G401 (cell line): ENCODE measurements at regions not wholly inside any gene's neighbourhood (a gene's known extent, or its start where the extent isn't known, plus 50 kb on each side); places are given as distances from the start of the nearest gene placed in this dataset.
"Not testable (repeated sequence)": the region's sequence is repeated elsewhere in the genome, so short reads cannot be mapped to it uniquely, and the experiment has no call there.

Experiments
- DNase-seq: peaks from one replicate; pipeline ENCODE4 v3.0.0-alpha.2; 2015; ENCODE audit warnings: low spot score
- in situ Hi-C: cut with HindIII; loops from 2 replicates; pipeline ENCODE4 v1.10.0; 2016; ENCODE audit warnings: low sequenced_read_pairs, mixed read lengths

DNA sequence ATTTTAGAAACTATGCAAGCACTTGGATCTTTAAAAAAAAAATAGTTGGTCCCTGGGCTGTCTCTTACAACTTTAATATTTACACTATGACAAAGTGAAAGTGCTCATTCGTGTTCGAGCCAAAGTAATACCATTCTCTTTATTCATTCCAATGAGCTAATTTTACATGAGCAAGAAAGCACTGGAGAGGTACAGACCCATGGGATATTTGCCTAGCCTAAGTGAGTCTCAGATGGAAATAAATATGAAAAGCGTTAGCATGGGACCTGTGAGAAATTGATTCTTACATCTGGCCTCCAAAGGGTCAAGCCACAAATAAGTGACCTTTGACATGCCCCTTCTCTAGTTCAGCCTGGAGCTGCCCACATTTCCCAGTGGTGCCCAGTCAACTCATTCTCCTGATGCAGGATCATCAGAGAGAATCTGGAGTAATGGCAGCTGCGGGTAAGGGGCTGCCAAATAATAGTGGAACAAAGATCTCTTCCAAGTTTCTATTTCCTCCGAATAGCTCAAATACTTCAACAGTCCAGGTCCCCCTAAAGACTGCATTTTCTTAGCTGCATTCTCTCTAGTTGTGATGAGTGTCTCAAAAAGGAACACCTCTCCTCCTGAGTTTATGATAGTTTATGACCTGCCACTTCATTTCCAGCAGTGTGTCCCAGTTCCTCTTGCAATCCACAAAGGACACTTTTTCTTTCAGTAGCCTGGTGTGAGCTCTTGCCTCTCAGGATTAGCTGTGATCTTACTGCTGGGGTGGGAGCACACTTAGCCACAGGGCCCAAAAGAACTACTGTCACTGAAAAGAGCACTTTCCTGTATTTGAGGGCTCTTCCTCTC is 208.2 kb downstream of the DAD1 start:
- in situ Hi-C loops = no loop called here
- no peak for DNase-seq

DNA sequence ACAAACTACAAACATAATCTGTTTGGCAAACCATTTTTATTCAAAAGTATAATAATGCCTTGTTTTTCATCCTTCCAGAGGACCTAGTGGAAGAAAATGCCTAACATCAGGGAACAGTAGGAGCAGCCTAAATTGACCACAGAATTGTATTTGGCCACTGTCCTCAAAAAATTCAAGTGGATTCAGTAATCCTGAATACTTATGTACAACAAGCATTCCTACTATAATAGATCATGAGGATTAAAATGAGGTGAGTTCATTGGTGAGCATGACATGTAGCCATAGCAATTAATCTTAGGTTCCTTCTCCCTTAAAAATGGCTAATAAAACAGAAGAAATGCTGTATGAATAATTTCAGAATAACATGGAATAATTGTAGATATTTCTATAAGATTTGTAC is 209.3 kb downstream of the DAD1 start:
- DNase-seq = no peak
- in situ Hi-C loops = no loop called here

DNA sequence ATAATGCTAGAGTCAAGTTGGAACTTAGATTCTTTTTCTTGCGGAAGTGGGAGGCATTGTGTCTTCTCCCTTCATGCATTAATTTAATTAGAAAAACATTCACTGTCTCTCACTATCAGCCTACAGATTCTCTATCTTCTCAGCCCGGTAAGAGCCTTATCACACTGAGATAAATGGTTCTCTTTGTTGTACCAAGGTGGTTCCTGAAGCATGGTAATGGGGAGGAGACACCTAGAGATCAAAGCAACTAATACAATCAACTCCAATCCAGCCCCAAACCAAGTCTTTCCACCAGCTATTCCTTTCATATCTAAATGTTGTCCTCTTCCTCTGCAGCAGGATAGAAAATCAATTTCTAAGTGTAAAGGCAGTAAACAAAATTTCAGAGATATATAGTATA is 210.8 kb downstream of the DAD1 start:
- no peak for DNase-seq
- in situ Hi-C loops = no loop called here

DNA sequence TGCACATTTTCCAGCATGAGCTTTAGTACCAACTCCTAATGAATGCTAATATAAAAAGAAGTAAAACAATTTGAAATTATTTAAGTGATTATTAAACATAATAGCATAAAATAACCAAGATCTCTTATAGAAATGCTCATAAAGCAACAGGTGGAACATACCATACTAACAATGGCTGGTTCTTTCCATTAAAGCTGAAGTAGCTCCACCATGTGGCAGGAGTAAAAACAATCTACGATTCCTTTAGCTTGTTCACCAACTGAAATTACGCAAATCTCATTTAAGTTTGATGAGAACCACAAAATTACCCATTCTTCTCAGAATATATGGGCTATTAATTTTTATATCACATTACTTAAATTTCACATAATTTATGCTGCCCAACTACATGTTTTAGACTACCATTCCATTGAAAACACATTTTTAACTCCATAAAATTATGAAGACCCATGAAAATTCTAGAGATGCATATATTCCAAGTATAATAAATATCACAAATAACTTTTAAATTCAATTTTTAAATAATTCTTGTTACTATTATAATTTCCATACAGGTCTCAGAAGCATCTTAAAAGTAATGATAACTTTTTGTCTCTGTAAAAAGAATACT is 213.6 kb downstream of the DAD1 start:
- in situ Hi-C loops = no loop called here
- peak; percentile 14 for DNase-seq

DNA sequence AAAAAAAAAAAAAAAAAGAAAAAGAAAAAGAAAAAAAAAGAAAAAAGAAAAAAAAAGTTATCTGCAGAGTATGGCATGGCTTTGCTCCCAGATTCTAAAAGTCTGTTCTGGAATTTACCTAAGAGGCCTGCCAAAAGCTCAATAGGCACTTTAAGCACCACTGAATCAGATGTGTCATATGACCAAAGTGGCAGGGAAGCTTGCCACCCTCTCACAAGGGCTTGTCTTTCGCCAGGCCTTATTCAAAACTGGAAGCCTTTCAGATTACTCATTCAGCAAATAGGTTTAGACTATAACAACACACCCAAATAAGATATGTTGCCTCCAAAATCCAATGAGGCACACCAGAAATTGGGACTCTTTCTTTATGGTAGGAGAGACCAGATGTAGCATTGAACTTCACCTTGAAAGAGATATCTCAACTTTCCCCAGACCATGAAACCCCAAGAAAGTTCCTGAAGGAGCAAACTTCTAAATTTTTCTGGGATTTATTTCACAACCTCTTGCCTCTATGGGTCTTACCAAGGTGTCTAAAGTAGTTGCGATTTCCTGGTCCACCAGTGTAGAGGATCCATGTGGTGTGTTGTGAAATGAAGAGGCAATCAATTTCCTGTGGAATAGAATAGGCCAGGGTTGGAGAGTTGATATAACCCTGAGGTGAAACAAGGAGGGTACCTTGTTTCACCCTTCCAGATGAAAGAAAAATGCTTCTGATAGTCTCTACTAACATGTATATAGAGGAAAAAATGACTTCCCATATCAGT is 218.8 kb downstream of the DAD1 start:
- in situ Hi-C loops = no loop called here
- DNase-seq = no peak

DNA sequence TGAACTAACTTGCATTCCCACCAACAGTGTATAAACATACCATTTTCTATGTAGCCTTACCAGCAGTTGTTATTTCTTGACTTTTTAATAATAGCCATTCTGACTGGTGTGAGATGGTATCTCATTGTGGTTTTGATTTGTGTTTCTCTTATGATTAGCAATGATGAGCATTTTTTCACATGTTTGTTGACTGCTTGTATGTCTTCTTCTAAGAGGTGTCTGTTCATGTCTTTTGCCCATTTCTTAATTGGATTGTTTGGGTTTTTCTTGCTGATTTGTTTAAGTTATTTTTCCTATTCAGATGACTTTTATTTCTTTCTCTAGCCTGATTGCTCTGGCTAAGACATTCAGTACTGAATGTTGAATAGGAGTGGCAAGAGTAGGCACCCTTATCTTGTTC is 230.3 kb downstream of the DAD1 start:
- in situ Hi-C loops = no loop called here
- no peak for DNase-seq

DNA sequence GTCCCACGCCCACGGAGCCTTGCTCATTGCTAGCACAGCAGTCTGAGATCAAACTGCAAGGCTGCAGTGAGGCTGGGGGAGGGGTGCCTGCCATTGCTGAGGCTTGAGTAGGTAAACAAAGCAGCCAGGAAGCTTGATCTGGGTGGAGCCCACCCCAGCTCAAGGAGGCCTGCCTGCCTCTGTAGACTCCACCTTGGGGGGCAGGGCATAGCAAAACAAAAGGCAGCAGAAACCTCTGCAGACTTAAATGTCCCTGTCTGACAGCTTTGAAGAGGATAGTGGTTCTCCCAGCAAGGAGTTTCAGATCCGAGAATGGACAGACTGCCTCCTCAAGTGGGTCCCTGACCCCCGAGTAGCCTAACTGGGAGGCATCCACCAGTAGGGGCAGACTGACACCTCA is 239.7 kb downstream of the DAD1 start:
- in situ Hi-C loops, DNase-seq: not testable (repeated sequence)

DNA sequence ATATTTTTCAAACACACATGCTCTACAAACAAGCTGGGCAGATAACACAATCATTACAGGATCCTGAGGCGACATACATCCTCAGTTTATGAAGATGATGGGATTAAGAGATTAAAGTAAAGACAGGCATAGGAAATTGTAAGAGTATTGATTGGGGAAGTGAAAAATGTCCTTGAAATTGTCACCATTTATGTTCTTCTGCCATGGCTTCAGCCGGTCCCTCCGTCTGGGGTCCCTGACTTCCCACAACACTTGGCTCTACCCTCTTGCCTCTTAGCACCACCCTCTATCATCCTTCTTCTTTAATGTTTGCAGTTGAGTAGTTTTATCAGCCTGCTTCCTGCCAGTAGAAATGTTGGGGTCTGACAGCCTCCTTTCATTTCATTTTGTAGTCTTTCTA is 244.4 kb downstream of the DAD1 start:
- DNase-seq = no peak
- in situ Hi-C loops = no loop called here

DNA sequence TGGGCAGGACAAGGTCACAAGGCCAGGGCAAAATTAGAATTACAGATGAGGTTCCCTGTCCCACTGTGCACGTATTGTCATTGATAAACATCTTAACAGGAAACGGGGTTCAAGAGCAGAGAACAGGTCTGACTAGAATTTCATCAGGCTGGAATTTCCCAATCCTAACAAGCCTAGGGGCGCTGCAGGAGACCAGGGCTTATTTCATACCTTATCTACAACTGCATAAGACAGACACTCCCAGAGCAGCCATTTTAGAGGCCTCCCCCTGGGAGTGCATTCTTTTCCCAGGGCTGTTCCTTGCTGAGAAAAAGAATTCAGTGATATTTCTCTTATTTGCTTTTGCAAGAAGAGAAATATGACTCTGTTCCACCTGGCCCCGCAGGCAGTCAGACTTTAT is 244.8 kb downstream of the DAD1 start:
- DNase-seq, in situ Hi-C loops: not testable (repeated sequence)

DNA sequence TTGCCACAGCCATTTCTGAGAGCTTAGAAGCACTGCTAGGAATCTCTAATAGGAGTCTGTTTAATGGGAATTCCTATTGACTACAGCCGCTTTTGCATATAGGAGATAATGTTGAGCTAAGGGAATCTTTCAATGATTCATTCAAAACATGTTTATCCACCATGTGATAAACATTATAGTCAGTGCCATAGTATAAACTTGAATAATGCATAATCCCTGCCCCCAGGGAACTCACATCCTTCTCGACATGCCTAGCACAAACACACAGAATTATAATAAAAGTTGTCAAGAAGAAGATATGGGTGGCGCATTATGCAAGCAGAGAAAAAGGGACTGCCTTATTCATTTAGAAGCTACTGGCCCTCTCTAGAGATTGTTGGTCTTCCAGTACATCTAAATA is 248.0 kb downstream of the DAD1 start:
- DNase-seq = no peak
- in situ Hi-C loops = no loop called here

DNA sequence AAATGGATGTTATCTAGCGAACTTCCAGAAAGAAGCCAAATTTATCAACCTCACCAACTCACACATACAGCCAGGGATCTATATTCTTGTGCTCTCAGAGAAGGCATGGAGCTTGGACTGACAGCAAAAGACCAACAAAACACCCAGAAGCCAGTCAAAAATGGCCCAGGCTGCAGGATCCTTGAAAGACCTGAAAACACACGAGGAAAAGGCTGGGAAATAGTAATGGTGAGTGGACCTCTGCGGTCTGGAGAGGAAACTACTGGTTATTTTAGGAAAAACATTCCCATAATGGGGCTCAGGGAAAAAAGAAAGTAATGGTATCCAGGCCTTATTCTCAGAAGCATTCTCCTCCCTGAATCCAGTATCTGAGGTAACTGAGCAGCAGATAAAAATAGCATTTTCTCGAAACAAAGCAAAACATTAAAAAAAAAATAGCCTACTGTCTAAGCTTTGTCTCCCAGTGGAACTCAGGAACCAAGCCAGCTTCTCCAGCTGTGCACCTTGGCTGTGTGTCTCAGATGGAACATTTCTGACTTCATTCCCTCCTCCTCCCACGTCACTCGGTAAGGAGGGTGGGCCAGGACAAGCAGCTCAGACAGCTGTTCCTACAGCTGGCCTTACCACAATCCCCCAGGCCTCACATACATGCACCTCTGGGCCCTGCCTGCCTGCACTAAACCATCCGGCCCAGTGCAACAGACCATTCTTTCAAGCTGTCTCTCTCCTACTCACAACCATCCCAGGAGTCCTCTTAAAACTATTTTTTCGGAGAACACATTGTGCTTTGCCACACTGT is 249.9 kb downstream of the DAD1 start:
- DNase-seq = no peak
- in situ Hi-C loops = no loop called here

DNA sequence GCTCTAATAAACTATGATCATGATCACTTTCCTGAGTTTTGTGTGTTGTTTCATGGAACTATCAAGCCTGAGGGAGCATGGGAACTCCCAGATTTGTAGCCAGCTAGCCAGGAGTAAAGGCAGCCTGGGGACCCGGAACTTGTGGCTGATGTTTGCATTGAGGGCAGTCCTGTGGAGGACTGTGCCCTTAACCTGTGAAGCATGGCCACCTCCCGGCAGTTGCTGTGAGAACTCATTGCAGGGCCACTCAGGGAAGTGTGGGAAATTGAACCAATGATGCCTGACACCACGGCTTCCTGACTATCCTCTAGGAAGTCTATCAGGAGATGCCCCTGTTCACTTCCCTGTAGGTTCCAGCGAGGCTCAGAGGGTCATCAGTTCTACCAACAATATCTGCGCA is 250.6 kb downstream of the DAD1 start:
- in situ Hi-C loops = no loop called here
- DNase-seq = no peak

DNA sequence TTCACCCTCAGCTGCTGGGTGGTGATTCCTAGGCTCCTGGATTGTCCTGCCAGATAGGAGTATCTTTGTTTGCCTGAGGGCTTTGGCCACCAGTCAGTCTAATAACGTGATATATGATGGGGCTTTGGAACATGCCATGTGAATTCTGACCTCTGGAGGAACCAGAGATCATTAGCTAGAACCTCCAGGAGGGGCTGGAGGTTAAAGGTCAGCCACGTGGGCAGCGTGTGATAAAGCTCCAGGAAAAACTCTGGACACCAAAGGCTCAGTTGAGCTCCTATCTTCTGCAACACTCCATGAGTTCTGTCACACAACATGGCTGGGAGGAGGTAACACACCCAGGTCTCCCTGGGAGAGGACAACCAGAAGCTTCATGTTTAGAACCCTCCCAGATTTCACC is 251.1 kb downstream of the DAD1 start:
- no peak for DNase-seq
- in situ Hi-C loops = no loop called here

DNA sequence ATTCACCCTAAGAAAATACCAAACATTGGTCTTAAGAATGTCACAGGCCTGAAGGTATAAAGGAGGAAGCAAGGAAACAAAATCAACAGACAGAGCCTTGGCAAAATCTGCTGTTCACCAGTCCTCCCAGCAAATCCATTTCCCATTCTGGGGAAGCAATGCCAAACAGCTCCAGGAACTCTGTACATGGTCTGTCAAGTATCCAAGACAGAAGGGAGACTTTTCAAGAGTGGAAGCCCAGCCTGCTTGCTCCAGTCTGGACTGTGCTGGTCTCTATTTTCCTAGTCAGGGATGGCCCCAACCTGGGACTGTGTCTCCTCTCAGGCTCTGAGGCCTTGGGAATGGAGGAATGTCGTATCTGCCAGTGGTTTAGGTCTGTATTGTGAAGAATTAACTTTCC is 251.5 kb downstream of the DAD1 start:
- in situ Hi-C loops = no loop called here
- no peak for DNase-seq

DNA sequence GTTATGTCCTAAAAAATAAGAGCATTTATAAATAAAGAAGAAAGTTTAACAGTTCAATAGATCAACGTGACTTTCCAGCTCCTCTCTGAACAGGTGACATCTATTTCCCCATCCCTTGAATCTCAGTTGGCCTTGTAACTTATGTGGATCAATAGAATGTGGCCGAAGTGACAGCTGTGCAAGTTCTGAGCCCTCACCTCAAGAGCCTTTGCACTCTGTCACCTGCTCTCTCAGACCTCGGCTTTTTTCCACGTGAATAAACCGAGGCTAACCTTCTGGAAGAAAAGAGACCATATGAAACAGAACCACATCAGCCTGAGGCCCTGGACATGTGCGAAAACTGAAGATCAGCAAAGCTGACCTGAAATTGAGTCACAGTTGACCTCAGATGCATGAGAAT is 253.0 kb downstream of the DAD1 start:
- in situ Hi-C loops = no loop called here
- no peak for DNase-seq

DNA sequence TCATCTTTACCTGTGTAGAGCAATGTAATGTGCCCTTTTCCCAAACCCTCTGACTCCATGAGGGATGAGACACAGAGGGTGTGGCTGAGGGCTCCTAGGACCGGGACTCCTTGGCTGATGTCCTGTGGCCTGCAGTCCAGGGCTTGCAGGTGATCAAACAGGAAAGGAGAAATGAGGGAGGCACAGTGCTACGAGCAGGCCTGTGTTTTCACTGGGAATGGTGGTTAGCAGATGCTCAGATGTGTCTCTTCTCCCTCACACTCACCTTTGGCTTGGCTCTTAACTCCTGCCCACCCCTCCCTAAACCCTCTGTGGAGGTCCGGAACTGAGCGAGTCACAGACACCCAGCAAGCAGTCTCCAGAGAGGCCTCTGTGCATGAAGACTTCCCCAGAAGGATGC is 254.4 kb downstream of the DAD1 start:
- in situ Hi-C loops = no loop called here
- no peak for DNase-seq

DNA sequence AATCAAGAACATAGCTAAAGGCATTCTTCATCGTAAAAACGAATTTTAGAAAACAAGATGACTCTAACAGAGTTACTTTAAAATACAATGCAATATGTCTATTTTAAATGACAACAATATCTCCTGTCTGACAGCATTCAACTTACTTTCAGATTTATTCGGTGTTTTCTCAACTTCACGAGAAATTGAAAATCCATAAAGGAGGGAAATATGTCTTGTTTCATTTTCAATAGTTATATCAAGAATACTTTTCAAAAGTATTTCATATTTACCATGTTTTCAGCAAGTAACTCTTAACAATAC is 254.8 kb downstream of the DAD1 start:
- no peak for DNase-seq
- in situ Hi-C loops = no loop called here

DNA sequence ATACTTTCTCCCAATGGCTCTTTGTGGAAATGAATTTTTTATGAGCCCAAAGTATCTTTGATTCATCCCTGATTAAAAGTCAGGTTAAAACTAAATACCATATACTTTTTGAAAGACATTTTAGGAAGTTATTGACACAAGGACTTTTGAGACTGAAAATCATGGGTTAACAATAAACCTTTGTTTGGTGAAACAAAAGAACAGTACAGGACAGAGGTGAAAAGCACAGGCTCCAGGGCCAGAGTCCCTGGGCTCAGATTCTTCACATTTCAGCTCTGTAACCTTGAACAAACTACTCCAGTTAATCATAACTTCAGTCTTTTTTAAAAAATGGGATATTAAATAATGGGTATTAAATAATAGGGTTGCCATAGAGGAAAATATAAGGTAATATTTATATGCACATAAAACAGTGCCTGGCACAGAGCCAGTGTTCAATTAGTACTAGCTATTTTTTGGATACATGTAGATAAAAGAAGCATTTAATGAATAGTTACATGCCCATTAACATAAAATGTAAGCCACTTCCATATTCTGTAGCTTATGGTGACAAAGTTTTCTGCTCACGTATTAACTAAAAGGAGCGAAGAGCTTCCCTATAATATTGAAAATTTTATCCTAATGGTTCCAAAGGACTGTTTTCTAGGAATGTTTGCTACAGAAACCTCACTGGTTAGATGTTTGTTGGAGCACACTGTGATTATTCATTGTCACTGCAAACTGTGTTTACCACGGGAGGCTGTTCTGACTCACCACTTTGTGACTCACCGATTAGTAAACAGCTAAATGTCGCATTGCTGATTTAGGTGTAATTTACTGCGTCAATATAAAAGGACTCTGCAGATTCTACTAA is 255.4 kb downstream of the DAD1 start:
- DNase-seq = no peak
- in situ Hi-C loops = no loop called here
